ENCODE measurements at regions not wholly inside any gene's neighbourhood (a gene's known extent, or its start where the extent isn't known, plus 50 kb on each side); places are given as distances from the start of the nearest gene placed in this dataset.

DNA sequence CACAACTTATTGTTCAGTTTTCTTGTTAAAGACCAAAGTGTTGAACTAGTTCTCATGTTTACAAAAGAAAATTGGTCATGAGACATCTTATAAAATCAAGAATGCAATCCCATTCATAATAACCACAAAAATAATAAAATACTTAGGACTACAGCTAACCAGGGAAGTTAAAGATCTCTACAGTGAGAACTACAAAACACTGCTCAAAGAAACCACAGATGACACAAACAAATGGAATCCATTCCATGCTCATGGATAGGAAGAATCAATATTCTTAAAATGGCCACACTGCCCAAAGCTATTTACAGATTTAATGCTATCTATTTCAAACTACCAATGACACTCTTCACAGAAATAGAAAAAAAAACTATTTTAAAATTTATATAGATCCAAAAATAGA lies 1354.8 kb upstream of the CDH2 start:
- no peak for DNase-seq (ENCODE audit: low read depth)

DNA sequence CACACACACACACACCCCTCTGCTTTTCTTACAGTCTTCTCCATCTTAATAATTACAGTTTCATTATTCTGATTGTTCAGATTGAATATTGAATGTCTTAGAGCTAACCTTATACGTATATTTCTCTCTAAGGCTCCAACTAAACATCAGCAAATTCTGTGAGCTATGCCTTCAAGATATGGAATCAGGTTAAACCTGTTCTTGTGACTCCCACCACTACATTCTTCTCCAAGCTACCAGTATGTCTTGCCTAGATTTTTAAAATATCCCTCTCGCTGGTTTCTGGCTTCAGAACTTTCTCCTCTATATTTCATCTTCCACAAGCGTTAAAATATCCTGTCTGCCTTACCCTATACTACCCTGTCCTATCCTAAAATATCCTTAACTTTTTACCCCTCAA lies 1346.4 kb upstream of the CDH2 start:
- DNase-seq (ENCODE audit: low read depth): no peak

GRCh38 chr18:29512761-29513160 lies 1335.8 kb upstream of the CDH2 start:
- DNase-seq (ENCODE audit: low read depth): no peak

GRCh38 chr18:29512203-29512602 lies 1335.3 kb upstream of the CDH2 start:
- DNase-seq (ENCODE audit: low read depth): no peak

DNA sequence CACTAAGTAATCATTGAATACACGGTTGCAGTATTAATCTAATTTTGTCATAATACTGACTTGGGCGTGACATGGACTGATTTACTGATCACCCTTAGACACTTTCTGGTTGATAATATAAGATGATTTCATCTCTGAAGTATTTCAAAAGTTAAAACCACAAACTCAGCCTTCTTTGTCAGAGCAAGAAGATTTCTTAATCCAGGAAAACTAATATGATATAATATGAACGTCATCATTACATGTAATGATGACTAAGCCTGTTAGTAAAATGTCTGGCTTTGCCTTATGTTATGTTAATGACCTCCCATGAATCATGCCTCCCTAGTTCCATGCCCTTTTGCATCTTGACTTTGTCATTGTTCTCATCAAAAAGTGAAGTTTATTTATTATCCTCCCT lies 1325.0 kb upstream of the CDH2 start:
- DNase-seq (ENCODE audit: low read depth): peak; percentile 1

DNA sequence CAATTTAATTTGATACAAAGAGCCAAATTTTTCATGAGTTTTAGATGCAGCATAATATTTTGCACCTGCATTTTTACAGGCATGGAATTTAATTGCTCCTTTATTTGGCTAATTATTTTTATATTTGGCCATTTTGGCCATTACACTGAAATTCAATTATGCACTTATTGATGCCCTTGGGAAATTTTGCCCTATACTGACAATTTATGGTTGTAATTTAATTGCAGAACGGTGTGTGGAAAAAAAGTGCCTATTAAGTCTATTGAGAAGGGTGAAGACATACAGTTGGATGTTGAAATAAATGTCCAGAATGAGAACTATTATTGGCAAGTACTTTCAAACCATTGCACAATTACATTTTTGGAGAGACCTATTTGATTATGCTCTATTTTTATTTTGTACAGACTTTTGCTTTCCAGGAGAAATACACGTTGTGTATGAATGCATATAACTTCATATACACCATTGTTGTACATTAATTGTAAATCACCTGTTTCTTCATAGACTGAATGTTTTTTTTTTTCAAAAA lies 1319.3 kb upstream of the CDH2 start:
- DNase-seq (ENCODE audit: low read depth): no peak

- DNase-seq (ENCODE audit: low read depth): no peak
Measured at GRCh38 chr18:29494371-29494770, 1317.4 kb upstream of the CDH2 start.

- no peak for DNase-seq (ENCODE audit: low read depth)
Measured at GRCh38 chr18:29491907-29492306, 1315.0 kb upstream of the CDH2 start.

DNA sequence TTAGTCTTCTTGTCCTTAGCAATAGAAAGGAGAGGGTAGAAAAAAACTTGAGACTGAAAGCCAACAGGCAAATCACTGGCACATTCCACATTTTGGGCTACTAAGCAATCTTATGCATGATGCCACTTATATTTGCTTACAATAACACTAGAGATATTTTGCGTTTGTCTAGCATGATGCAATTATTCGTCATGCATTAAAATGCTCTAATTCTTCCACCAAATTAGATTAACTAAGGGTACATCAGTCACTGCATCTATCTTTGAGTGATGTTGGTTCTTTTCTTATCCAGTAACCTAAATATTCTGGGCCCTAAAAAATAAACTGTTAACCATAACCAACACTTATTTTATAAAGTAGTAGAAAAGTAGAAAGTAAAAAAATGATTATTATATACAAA lies 1311.7 kb upstream of the CDH2 start:
- DNase-seq (ENCODE audit: low read depth): no peak

- no peak for DNase-seq (ENCODE audit: low read depth)
Measured at GRCh38 chr18:29465526-29465925, 1288.6 kb upstream of the CDH2 start.

- DNase-seq (ENCODE audit: low read depth): no peak
Measured at GRCh38 chr18:29459972-29460371, 1283.0 kb upstream of the CDH2 start.

GRCh38 chr18:29457316-29457889 lies 1280.5 kb upstream of the CDH2 start:
- DNase-seq (ENCODE audit: low read depth): no peak

DNA sequence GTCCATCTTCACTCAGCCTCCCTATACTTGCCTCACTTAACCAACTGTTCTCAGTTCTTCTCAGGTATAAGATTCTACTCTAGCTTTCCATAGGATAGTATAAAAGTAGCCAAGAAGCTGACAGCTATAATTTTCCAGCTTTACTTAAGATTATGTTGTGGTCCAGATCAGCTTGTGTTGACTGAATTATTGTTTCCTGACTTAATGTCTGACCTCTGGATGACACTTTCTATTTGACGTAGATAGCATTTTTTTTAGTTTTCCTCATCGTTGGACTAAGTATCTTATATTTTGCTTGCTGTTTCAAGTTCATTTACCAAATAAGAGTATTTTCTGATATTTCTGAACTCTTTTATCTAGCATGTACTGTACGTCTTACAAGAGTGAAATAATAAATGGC lies 1272.5 kb upstream of the CDH2 start:
- DNase-seq (ENCODE audit: low read depth): no peak

- DNase-seq (ENCODE audit: low read depth): no peak
Measured at GRCh38 chr18:29439398-29439797, 1262.5 kb upstream of the CDH2 start.

DNA sequence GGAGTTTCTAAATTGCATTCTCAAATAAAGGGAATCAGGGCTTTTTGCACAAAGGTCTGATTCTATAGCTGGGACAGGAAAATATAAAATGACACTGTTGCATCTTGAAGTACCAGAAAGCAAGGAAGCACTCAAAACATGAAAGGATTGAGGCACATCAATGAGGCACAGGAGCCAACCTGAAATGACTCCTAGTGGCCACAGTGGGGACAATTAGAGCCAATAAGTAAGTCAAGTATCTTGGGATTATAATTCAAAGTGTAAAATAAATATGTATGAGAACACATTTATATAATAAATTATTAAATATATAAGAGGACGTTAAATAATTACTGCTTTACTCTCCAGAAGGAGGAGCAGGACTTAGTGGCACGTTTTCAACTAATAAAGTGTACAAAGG lies 1259.5 kb upstream of the CDH2 start:
- no peak for DNase-seq (ENCODE audit: low read depth)

DNA sequence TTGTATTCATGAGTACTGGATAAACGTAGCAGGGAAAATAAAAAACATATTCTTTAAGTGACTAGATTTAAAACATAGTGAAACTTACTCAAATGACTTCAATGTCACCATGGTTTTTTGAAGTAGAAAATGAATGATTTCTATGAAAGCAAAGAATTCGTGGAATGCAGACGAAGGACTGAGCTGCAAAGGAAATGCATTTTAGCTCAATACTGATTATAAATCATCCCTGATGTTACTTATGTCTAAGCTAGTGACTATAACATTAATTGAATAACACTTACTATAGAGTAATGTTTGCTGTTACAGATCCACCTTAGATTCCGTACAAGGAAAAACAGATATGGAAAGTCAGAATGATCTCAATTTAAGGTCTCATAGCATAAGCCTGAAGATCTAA lies 1257.7 kb upstream of the CDH2 start:
- no peak for DNase-seq (ENCODE audit: low read depth)

GRCh38 chr18:29430416-29430815 lies 1253.5 kb upstream of the CDH2 start:
- no peak for DNase-seq (ENCODE audit: low read depth)

GRCh38 chr18:29418136-29418535 lies 1241.2 kb upstream of the CDH2 start:
- DNase-seq (ENCODE audit: low read depth): peak; percentile 17

DNA sequence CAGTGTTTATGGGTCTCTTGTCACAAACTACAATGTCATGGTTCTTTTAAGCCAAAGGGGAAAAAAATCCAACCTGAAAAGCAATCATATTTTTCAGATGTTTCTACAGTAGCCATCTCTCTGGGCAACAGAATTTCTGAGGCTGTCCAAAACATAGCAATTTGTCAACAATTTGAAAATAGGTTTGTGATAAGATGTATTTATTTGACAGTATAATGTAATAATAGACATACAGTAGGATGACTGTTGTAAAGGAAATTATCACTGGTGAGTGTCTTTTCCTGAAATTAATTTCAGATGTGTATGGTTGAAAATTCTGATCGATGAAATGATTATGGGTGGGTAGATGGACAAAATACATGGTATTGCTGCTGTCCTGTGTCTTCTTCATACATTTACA lies 1230.1 kb upstream of the CDH2 start:
- no peak for DNase-seq (ENCODE audit: low read depth)

GRCh38 chr18:29397536-29397935 lies 1220.6 kb upstream of the CDH2 start:
- no peak for DNase-seq (ENCODE audit: low read depth)

DNA sequence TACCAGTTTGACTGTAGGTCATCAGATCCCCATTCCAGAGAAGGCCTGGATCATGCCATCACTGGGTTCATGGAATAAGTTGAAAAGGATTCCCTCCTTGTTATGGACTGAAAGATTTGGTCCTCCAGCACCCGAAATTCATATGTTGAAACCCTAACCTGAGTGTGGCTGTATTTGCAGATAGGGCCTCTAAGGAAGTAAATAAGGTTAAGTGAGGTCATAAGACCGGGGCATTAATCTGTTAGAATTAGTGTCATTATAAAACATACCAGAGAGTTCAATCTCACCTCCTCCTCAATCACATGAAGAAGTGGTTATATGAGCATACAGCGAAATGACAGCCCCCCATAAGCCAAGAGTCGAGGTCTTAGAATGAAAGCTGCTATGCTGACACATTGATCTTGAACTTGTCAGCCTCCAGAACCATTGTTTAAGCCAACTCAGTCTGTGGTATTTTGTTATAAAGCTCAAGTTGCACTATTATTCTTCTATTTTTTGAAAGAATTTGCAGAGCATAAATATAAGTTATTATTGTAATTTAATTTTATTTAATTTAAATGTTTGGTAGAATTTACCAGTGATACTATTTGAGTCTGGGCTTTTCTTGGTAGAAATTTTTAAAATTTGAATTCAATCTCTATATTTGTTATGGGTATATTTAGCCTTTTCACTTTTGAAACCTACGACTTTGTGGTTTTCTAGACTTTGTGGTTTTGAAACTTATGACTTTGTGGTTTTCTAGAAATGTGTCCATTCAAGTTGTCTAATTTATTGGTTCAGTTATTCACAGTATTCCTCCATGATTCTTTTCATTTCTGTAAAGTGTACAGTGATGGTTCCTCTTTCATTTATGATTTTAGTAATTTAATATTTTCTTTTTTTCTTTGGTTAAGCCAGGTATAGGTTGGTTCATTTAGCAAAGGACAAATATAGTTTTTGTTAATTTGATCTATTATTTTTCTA lies 1206.7 kb upstream of the CDH2 start:
- DNase-seq (ENCODE audit: low read depth): no peak

DNA sequence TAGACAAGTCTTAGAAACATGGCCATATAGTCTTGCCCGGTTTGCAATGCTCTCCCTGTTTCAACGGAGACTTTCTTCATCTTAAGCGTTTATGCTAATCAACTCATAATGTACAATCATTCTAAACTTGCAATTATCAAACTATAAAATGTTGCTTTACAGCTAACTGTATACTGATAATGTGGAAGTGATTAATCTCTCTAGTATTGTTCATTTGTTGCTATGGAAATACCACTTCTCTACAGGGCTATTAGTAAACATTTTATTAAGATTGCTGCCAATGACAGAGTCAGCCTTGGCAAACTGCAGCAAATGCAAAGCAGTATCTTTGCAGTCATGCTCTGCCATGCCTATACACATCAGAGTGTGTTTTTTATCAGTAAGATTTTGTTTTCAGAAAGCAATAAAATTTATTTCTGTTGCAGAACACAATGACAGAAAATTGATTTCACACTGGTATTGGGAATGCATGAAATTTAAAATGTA lies 1201.8 kb upstream of the CDH2 start:
- no peak for DNase-seq (ENCODE audit: low read depth)

DNA sequence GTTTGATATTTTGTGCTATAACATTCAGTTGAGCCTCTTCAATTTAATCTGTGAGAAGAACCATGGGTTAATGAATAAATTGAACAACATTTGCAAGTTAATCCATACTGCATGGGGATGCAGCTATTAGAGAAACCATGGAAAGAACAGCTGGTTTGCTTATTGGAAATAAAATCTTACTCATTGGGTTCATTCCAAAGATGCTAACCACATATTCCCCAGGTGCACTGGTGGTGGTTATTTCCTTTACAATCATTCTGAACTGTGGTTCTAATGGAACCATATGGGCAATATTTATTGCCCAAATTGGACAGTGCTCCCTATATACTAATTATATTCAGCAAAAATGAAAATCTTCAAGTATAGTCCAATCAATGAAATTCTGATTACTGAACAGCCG lies 1200.4 kb upstream of the CDH2 start:
- DNase-seq (ENCODE audit: low read depth): no peak

All from GM04503 (cell line).